Lower lobe of right lung (tissue), 2 donors: ENCODE measurements at regions not wholly inside any gene's neighbourhood (a gene's known extent, or its start where the extent isn't known, plus 50 kb on each side); places are given as distances from the start of the nearest gene placed in this dataset.
"Not testable (repeated sequence)": the region's sequence is repeated elsewhere in the genome, so short reads cannot be mapped to it uniquely, and the experiment has no call there.

ENCODE experiments used
- ATAC-seq, 2 donors: fragments of 200-7000 bp; cut with Tn5 transposase; one replicate each; pipeline ENCODE4 v1.9.1; 2020 to 2022; ENCODE audit warnings: mild to moderate bottlenecking in 2 of 2, moderate library complexity in 2 of 2
- DNase-seq: peaks from one replicate; pipeline ENCODE4 v3.0.0-alpha.2; 2020
- H3K27ac ChIP-seq: fragments of 200-600 bp; one replicate; pipeline ENCODE4 v1.8.0; 2022
- H3K27me3 ChIP-seq: fragments of 200-600 bp; one replicate; pipeline ENCODE4 v1.8.0; 2022; ENCODE audit warnings: low read depth
- H3K36me3 ChIP-seq: fragments of 200-600 bp; one replicate; pipeline ENCODE4 v1.8.0; 2022; ENCODE audit warnings: mild to moderate bottlenecking
- H3K4me1 ChIP-seq: fragments of 200-600 bp; one replicate; pipeline ENCODE4 v1.8.0; 2022
- H3K4me3 ChIP-seq: fragments of 200-600 bp; one replicate; pipeline ENCODE4 v1.8.0; 2022; ENCODE audit warnings: mild to moderate bottlenecking
- H3K9me3 ChIP-seq: fragments of 200-600 bp; one replicate; pipeline ENCODE4 v1.8.0; 2022
- intact Hi-C: fragments of 100-400 bp; cut with DNase I; formaldehyde crosslinking; loops from one replicate; pipeline ENCODE4 v1.11.0; 2022
- TF ChIP-seq, protein P1 (sequence below): fragments of 200-600 bp; IDR thresholded peaks from one replicate; pipeline ENCODE4 v1.8.0; 2022; ENCODE audit warnings: antibody characterized with exemption, mild to moderate bottlenecking
- donor health status: DM: no; HTN: yes; CAD: no; lungs with severe emphysema.

DNA sequence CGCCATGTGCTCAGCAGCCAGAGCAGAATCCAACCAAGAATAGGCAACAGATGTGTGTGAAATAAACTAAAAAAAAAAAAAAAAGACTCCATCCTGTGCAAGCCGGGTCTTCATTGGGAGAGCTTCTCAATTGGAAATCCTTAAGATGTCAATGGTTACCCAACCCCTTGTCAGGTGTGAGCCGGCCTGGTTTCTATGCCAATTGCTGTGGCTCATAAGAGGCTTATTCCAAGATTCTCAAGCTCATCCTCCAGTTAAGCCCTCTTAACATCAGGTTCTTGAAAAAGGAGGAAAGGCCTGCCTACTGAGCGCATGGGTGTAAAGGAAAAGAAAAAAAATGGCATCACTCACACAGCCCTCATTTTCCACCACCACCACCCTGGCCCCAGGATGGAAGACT is 1084.6 kb downstream of the UQCRFS1 start:
- no peaks in the 10 kb centered on the region for H3K27me3 ChIP-seq
- H3K4me1 ChIP-seq = no peaks in the 10 kb centered on the region
- no peaks in the 10 kb centered on the region for H3K36me3 ChIP-seq
- no peak for ATAC-seq
- TF ChIP-seq, protein P1, sequence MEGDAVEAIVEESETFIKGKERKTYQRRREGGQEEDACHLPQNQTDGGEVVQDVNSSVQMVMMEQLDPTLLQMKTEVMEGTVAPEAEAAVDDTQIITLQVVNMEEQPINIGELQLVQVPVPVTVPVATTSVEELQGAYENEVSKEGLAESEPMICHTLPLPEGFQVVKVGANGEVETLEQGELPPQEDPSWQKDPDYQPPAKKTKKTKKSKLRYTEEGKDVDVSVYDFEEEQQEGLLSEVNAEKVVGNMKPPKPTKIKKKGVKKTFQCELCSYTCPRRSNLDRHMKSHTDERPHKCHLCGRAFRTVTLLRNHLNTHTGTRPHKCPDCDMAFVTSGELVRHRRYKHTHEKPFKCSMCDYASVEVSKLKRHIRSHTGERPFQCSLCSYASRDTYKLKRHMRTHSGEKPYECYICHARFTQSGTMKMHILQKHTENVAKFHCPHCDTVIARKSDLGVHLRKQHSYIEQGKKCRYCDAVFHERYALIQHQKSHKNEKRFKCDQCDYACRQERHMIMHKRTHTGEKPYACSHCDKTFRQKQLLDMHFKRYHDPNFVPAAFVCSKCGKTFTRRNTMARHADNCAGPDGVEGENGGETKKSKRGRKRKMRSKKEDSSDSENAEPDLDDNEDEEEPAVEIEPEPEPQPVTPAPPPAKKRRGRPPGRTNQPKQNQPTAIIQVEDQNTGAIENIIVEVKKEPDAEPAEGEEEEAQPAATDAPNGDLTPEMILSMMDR = no peak
- no peaks in the 10 kb centered on the region for H3K9me3 ChIP-seq
- intact Hi-C loops = no loop called here
- H3K27ac ChIP-seq = no peak overlapping the region
- no peak for DNase-seq
- H3K4me3 ChIP-seq = no peak overlapping the region

DNA sequence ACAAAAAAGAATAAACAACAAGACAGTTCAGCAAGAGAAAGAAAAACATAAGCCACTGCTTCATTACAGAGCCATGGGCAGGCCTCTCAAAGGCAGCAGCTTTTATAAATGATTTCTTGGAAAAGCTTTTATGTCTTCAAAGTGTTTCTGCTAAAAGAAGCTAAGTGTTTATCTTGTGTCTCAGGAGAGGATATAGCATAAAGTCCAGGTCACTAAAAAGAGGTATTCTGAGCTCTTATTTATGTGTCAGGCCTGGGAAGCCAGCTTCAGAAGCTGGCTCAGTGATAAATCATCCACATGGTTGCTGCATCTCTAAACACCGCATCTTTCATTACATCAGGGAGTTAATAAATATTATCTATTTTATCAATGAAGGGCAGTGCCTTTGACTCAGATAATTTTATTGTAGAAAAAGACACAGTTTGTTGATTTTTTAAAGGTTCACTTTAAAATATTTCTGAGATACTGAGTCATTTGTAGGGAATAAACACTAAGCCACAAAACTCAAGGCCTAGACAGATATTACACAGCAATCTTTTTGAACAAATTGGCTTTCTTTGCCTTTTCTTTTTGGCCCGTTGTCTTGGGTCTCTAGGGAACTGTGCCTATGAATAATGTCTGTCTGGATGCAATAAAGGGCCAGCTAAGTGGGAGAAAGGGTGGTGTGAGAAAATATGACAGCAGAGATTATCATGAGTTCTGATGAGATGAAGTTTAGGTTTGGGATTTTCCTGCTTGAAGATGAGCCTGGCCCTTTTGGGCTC is 1086.6 kb downstream of the UQCRFS1 start:
- intact Hi-C loops = no loop called here
- ATAC-seq = no peak

DNA sequence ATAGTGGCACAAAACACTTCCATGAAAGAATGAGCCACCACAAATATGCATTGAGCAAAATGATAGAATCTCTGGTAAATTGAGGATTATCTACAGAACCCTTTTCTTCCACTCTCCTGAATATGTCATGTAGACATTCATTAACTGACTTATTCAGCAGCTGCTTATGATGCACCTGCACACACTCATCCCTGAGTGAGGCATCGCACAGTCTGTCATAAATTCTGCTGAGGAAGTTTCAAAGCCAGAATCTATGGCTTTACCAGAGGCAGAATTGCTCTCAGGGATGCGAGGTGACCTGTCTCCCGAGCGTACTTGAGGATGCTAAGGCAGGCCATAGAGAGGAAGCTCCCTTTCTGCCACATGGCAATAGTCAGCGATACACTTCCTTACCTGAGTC is 1090.2 kb downstream of the UQCRFS1 start:
- no peak for ATAC-seq
- TF ChIP-seq, protein P1 = no peak
- Histone ChIP-seq H3K27ac (no peak overlapping the region), H3K27me3 (no peaks in the 10 kb centered on the region), H3K36me3 (no peaks in the 10 kb centered on the region), H3K4me3 (no peak overlapping the region), H3K9me3 (no peaks in the 10 kb centered on the region), H3K4me1 (no peaks in the 10 kb centered on the region)
- DNase-seq = no peak
- intact Hi-C loops = no loop called here

More for the DNA sequence above, 1086.6 kb downstream of the UQCRFS1 start:
- Histone ChIP-seq H3K9me3 (no peaks in the 10 kb centered on the region), H3K27me3 (no peaks in the 10 kb centered on the region), H3K4me1 (no peaks in the 10 kb centered on the region), H3K4me3 (no peak overlapping the region), H3K36me3 (no peaks in the 10 kb centered on the region), H3K27ac (no peak overlapping the region)
- TF ChIP-seq, protein P1 = no peak
- DNase-seq = no peak

- H3K4me1 ChIP-seq = no peaks in the 10 kb centered on the region
- H3K27ac ChIP-seq = no peak overlapping the region
- TF ChIP-seq, protein P1 = no peak
- intact Hi-C loops = no loop called here
- no peaks in the 10 kb centered on the region for H3K36me3 ChIP-seq
- no peak overlapping the region for H3K4me3 ChIP-seq
- H3K9me3 ChIP-seq = no peaks in the 10 kb centered on the region
- no peaks in the 10 kb centered on the region for H3K27me3 ChIP-seq
- no peak for ATAC-seq
- DNase-seq = no peak
Measured at GRCh38 chr19:28118235-28118634, 1094.7 kb downstream of the UQCRFS1 start.

- Histone ChIP-seq H3K27me3 (no peaks in the 10 kb centered on the region), H3K27ac (no peak overlapping the region), H3K9me3 (no peaks in the 10 kb centered on the region), H3K36me3 (no peaks in the 10 kb centered on the region), H3K4me1 (no peaks in the 10 kb centered on the region), H3K4me3 (no peak overlapping the region)
- TF ChIP-seq, protein P1 = no peak
- intact Hi-C loops = no loop called here
- ATAC-seq = no peak
- DNase-seq = no peak
Measured at GRCh38 chr19:28117143-28117542, 1095.8 kb downstream of the UQCRFS1 start.

DNA sequence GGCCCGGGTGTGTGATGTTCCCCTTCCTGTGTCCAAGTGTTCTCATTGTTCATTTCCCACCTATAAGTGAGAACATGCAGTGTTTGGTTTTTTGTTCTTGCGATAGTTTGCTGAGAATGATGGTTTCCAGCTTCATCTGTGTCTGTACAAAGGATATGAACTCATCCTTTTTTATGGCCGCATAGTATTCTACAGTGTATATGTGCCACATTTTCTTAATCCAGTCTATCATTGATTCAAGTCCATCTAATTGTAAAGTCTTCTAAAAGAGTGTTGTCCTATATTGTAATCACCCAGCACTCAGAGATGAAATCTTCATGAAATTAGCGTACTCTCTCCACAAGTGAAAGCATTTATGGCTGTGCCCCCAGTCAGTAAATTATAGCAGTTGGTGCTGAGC is 1096.6 kb downstream of the UQCRFS1 start:
- ATAC-seq, H3K27me3 ChIP-seq, H3K9me3 ChIP-seq, DNase-seq, H3K27ac ChIP-seq, H3K4me1 ChIP-seq, H3K36me3 ChIP-seq, intact Hi-C loops, H3K4me3 ChIP-seq: not testable (repeated sequence)
